HS-27A (cell line): ENCODE measurements at regions not wholly inside any gene's neighbourhood (a gene's known extent, or its start where the extent isn't known, plus 50 kb on each side); places are given as distances from the start of the nearest gene placed in this dataset.
"Not testable (repeated sequence)": the region's sequence is repeated elsewhere in the genome, so short reads cannot be mapped to it uniquely, and the experiment has no call there.

Source experiments
- DNase-seq: peaks from one replicate; pipeline ENCODE4 v3.0.0-alpha.2; 2012; ENCODE audit warnings: low read depth, missing footprints

- no peak for DNase-seq
Observed at GRCh38 chr6:43934803-43935602, 165.0 kb downstream of the VEGFA start.

- DNase-seq: no peak
Observed at GRCh38 chr6:43934183-43934802, 164.3 kb downstream of the VEGFA start.

GRCh38 chr6:43933148-43933885 is 163.3 kb downstream of the VEGFA start:
- no peak for DNase-seq

- no peak for DNase-seq
Observed at GRCh38 chr6:43932259-43933147, 162.5 kb downstream of the VEGFA start.

DNA sequence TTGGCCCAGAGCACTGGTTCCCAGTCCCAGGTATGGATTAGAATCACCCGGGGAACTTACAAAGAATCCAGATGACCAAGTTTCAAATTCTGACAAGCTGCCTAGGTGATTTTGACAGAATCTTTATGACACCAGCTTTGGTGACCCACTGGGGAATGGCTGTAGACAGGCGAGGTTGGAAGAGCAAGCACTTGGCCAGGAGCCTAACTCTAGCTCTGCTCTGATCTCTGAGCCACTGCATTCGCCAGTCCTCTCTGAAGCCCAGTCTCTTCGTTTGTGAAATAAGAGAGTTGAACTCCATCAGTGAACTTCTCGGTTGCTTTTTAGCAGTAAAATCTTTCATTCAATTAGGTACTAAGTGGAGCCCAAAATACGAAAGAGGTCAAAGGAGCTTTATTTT is 161.2 kb downstream of the VEGFA start:
- no peak for DNase-seq

DNA sequence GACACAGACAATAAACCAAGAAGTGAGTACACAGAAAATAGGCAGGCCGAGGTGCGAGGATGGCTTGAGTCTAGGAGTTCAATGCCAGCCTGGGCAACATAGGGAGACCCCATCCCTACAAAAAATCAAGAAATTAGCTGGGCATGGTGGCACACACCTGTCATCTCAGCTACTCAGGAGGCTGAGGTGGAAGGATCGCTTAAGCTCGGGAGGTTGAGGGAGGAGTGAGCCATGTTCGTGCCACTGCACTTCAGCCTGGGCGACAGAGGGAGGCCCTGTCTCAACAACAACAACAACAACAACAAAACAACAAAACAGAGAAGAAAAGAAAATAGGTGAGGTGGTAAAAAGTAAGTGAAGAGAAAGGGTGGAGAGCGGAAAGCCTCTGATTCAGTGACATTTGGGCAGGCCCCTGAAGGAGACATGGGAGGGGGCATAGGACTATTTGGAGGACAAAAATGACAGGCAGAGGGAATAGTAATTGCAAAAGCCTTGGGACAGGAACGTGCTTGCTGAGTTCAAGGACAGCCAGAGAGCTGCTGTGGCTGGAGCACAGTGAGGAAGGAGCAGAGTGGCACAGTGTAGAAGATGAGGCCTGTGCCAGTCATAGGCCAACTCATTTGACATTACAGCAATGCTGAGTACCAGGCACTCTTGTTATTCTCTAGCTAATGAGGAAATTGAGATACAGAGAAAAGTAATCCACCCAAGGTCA is 160.6 kb downstream of the VEGFA start:
- DNase-seq: no peak

DNA sequence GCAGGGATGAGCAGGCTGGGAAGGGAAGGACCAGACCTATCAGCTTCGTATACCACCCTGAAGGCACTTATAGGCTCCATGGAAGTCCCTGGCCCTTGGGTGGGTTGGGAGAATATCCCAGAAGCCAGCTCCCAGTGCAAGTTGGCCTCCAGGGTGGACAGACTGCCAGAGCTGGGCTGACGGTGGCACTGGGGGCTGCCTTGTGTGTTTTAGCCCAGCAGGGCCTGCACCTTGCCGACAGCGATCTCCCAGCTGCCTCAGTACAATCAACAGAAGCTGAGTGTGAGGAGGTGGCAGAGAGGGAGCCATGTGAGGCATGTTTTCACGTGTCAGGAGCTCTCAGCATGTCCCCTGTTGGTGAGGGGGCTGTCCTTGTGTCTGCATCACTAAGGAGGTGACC is 159.5 kb downstream of the VEGFA start:
- no peak for DNase-seq

GRCh38 chr6:43927532-43928210 is 157.7 kb downstream of the VEGFA start:
- DNase-seq: no peak

DNA sequence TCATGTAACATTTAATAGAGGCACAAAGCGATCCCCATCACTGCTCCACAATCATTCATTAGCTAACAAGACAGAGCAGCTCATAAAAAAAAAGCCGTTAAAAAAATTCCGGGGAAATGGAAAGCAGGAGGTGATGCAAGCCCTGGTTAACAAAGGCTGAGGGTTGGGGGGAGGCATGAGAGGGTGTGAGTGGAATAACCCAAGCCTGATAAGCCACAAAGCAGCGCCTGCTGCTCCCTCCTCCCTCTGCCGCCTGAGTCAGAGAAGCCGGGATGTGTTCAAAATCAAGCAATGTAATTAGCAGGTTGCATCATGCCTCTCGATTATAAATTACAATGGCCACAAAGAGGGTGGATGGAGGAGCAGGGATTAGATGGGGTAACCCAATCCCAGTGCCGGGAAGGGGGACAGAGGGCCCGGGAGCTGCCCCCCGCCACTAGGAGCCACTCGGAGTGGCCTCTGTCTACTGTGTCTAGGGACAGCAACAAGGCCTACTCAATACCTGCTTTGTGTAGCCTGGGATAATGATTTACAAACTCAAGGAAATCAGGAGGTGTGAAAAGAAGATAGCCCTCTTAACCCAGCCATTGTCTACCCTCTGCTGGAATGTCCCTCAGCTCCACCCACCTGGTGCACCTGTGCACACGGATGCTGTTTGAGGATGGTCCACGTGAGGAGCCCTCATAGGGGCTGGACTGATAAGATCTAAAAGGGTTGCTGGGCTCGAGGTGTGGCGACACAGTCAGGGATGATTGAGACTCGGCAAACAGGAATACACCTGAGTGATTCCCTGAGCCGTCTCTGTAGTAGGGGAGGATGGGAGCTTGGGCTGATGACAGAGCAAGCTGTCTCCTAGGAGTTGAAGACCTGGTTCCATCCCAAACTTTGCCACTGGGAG is 156.9 kb downstream of the VEGFA start:
- DNase-seq: no peak

DNA sequence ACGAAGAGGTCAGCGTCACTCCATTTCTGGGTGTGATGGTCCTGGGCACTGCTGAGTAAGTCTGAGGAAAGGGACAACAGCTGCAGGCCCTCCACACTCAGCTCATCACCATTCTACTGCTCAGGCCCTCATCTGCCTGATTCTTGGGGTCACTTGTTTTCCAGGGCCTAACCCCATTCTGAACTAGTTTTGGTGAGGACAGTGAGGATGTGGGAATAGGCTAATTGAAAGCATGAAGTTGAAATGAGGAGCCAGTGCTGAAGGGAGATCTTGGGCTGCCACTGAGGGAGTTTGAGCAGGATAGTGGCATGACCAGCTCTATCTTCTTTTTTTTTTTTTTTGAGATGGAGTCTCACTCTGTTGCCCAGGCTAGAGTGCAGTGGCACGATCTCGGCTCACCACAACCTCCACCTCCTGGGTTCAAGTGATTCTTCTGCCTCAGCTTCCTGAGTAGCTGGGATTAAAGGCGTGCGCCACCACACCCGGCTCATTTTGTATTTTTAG is 155.7 kb downstream of the VEGFA start:
- DNase-seq: not testable (repeated sequence)

DNA sequence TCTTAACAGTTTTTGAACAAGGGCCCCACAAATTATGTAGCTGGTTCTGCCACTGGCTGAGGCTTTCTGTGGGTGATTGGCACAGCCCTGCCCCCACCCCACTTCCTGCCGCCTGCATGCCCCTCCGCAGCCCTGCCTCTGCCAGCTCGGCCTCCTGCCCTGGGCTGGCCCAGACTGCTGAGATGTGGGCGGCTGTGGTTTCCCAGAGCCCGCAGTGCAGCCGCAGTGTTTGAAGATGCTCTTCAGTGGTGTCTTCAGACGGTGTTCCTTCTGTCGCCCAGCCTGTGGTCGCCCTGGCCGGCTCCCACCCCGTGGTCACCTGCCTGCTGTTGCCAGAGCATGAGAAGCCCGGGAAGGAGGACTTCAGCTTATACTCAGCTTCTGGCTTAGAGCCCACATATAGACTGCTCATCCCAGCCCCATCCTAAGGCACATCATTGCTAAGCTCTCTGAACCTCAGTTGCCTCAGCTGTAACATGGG is 154.3 kb downstream of the VEGFA start:
- DNase-seq: no peak

- DNase-seq: peak; percentile 80
Observed at GRCh38 chr6:43923376-43924221, 153.6 kb downstream of the VEGFA start.

- DNase-seq: no peak
Observed at GRCh38 chr6:43922426-43923375, 152.7 kb downstream of the VEGFA start.

DNA sequence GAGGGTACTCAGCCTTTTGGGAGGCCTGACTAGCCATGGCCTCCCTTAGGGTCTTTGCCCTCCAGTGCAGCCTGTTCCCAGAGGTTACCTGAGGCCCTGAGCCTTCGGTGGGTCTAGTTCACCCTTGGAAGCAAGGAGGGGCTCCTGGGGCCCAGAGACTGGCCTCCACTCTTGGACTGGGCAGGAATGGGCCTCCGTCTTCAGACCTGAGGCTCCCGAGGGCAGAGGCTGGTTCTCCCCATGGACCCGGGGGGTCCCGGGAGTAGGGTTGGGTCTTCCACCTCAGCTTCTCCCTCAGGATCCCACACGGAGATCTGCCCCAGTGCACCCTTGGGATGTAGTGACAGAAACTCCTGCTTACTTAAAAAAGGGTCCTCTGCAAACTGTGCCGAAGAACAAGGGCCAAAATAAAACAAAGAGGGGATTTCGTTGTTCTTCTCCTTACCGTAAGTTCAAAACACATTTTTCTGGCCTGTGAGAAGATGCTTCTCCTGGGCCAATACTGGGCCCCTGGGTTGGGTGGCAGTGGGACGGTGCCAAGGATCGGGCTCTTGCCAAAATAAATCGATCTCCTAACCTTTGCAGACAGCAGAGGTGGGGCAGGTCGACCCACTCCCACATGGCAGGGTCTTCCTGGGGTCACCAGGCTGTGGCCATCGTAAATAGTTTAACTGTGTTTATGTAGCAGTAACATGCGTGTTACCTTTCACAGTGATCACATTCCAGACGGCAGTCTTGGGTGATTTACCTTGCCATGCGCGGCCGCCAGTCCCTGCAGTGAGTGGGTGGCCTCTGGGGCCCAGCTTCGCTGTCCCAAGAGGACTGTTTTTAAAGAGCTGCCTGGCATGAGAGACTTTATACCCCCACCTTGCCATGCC is 151.8 kb downstream of the VEGFA start:
- no peak for DNase-seq

DNA sequence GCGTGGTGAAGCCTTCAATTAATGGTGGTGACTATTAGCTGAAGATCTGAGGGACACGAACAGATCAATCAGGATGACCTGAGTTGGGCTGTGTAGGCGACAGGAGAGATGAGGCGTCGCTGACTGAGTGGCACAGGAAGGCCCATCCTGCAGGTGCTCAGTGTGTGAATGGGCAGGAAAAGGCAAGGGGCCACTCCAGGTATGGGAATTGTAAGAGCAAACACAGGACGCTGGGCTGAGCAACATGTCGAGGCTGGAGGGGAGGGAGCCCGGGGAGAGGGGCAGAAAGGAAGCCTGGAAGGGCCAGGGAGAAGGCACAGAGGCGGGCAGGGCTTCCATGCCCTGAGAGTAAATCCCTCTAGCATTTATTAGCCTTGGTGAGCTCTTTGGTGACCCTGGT is 151.0 kb downstream of the VEGFA start:
- DNase-seq: no peak

DNA sequence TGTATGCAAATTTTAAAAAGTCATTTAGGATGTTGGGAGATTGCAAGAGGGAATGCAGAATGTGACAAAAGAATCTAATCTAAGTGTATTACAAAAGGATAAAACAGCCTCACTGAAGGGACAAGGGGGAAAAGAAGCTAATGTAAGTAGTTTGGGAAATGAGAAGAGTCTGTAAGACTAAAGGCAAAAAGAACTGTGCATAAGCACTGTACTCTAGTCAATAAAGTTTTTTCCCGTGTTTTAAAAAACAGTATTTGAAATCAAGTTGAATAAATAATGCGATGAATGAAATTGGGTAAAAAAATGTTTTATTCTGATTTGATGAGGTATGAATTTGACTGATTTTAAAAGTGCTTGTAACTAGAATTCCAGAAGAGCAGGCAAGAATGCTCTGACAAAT is 149.8 kb downstream of the VEGFA start:
- DNase-seq: no peak
